HepG2 (cell line): ENCODE measurements at regions not wholly inside any gene's neighbourhood (a gene's known extent, or its start where the extent isn't known, plus 50 kb on each side); places are given as distances from the start of the nearest gene placed in this dataset.
A peak's percentile ranks its signal among the peaks of the same experiment; 100 is the strongest.

Experiments used
- BATF2 ChIP-seq: sonication (generic); formaldehyde crosslinking; IDR thresholded peaks from 2 replicates; pipeline ENCODE4 v1.8.0; 2022; ENCODE audit warnings: mild to moderate bottlenecking, missing genetic modification reagents, moderate library complexity
- CBX5 ChIP-seq: sonication (generic); formaldehyde crosslinking; IDR thresholded peaks from 2 replicates; pipeline ENCODE4 v1.4.0; 2020; ENCODE audit warnings: missing genetic modification reagents, borderline replicate concordance
- CHD2 ChIP-seq: IDR thresholded peaks from 2 replicates; pipeline ENCODE4 v1.6.1; 2011; ENCODE audit warnings: low read depth, low read length, improper control_type of control experiment
- DDIT3 ChIP-seq: sonication (generic); formaldehyde crosslinking; IDR thresholded peaks from 2 replicates; pipeline ENCODE4 v1.4.0; 2020; ENCODE audit warnings: mild to moderate bottlenecking, missing genetic modification reagents
- ELF4 ChIP-seq: sonication (generic); formaldehyde crosslinking; IDR thresholded peaks from 2 replicates; pipeline ENCODE4 v1.5.0; 2020; ENCODE audit warnings: missing genetic modification reagents, mild to moderate bottlenecking, moderate library complexity, borderline replicate concordance
- ETS1 ChIP-seq: sonication (generic); formaldehyde crosslinking; IDR thresholded peaks from 2 replicates; pipeline ENCODE4 v1.4.0; 2020; ENCODE audit warnings: missing genetic modification reagents
- MTA3 ChIP-seq: sonication (generic); formaldehyde crosslinking; IDR thresholded peaks from 2 replicates; pipeline ENCODE4 v1.4.0; 2020; ENCODE audit warnings: missing genetic modification reagents
- MYNN ChIP-seq: sonication (generic); formaldehyde crosslinking; IDR thresholded peaks from 2 replicates; pipeline ENCODE4 v1.4.0; 2020; ENCODE audit warnings: mild to moderate bottlenecking, low read depth, missing genetic modification reagents
- POGZ ChIP-seq: sonication (generic); formaldehyde crosslinking; IDR thresholded peaks from 2 replicates; pipeline ENCODE4 v1.4.0; 2020; ENCODE audit warnings: mild to moderate bottlenecking, missing genetic modification reagents
- SYNCRIP ChIP-seq: fragments of 200-400 bp; formaldehyde crosslinking; IDR thresholded peaks from 2 replicates; pipeline ENCODE4 v1.6.1; 2018; ENCODE audit warnings: mild to moderate bottlenecking, low read depth, low read length; ENCODE audit not compliant: insufficient read depth
- TEAD3 ChIP-seq: optimal IDR thresholded peaks from 2 replicates; pipeline ENCODE3; 2016; ENCODE audit warnings: borderline replicate concordance
- TFDP1 ChIP-seq: IDR thresholded peaks from 2 replicates; pipeline ENCODE4 v1.6.1; 2016; ENCODE audit warnings: missing compliant biosample characterization, missing genetic modification reagents, borderline replicate concordance
- TMF1 ChIP-seq: sonication (generic); formaldehyde crosslinking; IDR thresholded peaks from 2 replicates; pipeline ENCODE4 v1.8.1; 2022; ENCODE audit warnings: low read depth, missing genetic modification reagents
- USF2 ChIP-seq, 2 experiments: sonication (generic) in 1 of 2; formaldehyde crosslinking in 1 of 2; IDR thresholded peaks; 2 replicates each; pipeline versions ENCODE4 v1.5.1 to v1.6.1; 2011 to 2020; ENCODE audit warnings: borderline replicate concordance in 1 of 2, low read depth in 1 of 2, low read length in 1 of 2, mild to moderate bottlenecking in 1 of 2, missing genetic modification reagents in 1 of 2, moderate library complexity in 1 of 2
- ZBTB8A ChIP-seq: sonication (generic); formaldehyde crosslinking; IDR thresholded peaks from 2 replicates; pipeline ENCODE4 v1.4.0; 2020; ENCODE audit warnings: mild to moderate bottlenecking, low read depth, missing genetic modification reagents, borderline replicate concordance
- ZNF205 ChIP-seq: IDR thresholded peaks from 2 replicates; pipeline ENCODE4 v1.6.1; 2018; ENCODE audit warnings: missing biosample characterization, missing genetic modification reagents
- ZNF33A ChIP-seq: sonication (generic); formaldehyde crosslinking; IDR thresholded peaks from 2 replicates; pipeline ENCODE4 v1.5.1; 2020; ENCODE audit warnings: missing genetic modification reagents, mild to moderate bottlenecking, moderate library complexity, borderline replicate concordance
- ZNF33B ChIP-seq: sonication (generic); formaldehyde crosslinking; IDR thresholded peaks from 2 replicates; pipeline ENCODE4 v1.5.1; 2020; ENCODE audit warnings: mild to moderate bottlenecking, missing genetic modification reagents
- ZNF564 ChIP-seq: sonication (generic); formaldehyde crosslinking; IDR thresholded peaks from 2 replicates; pipeline ENCODE4 v1.8.1; 2023; ENCODE audit warnings: mild to moderate bottlenecking, missing genetic modification reagents
- ZNF775 ChIP-seq: sonication (generic); formaldehyde crosslinking; IDR thresholded peaks from 2 replicates; pipeline ENCODE4 v1.4.0; 2020; ENCODE audit warnings: missing genetic modification reagents, mild to moderate bottlenecking, moderate library complexity, borderline replicate concordance
- ZNF790 ChIP-seq: sonication (generic); formaldehyde crosslinking; IDR thresholded peaks from 2 replicates; pipeline ENCODE4 v1.8.0; 2022; ENCODE audit warnings: missing genetic modification reagents, mild to moderate bottlenecking, borderline replicate concordance
- ZNF841 ChIP-seq: sonication (generic); formaldehyde crosslinking; IDR thresholded peaks from 2 replicates; pipeline ENCODE4 v1.8.1; 2023; ENCODE audit warnings: missing genetic modification reagents, borderline replicate concordance
- TF ChIP-seq, protein P1 (sequence below): sonication (generic); formaldehyde crosslinking; IDR thresholded peaks from 2 replicates; pipeline ENCODE4 v1.5.0; 2020; ENCODE audit warnings: missing genetic modification reagents

DNA sequence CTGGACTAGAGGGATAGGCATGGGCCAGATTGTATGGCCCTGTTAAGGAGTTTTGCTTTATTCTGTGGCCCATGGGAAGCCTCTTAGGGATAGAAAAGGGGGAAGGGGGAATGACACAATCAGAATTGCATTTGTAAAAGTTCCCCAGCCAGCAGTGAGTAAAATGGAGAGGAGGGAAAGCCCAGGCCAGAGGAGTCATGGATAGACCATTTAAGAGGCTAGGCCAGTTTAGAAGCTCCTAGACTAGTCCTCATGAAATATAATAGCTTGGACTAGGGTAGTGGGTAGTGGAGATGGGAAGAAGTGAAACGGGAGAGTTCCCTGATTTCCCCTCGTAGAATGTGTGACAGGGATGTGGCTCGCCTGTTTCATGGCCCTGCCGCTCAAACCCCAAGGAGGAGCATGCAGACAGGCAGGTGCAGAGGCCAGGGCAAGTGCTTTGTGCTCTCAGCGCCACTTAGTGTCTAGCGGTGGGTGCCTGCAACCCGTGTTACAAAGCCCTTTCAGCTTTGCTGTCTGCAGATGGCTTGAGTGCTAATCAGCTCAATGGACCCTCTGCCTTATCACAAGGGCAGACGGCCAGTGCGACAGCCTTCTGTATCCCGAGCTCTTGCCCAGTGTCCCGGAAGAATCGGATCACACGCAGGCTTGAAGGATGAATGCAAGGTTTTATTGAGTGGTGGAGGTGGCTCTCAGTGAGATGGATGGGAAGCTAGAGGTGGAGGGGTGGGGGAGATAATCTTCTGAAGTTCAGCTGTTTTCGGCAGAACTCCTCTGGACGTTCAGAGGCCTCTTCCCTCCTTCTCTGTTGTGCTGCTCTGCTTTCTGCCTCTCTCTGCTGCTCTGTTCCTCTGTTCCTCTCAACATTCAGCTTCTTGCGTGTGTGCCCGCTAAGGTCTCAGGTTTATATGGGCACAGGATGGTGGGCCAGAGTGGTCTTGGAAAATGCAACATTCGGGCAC lies 141.1 kb downstream of the CEP57L1 start (continued):
- TF ChIP-seq USF2 (IDR thresholded peaks at IDR 0.05; ENCODE audit: low read depth, low read length) (no peak), USF2 (CRISPR knock-in tag; IDR thresholded peaks at IDR 0.05; ENCODE audit: borderline replicate concordance) (no peak), ZNF33A (CRISPR knock-in tag) (no peak), TMF1 (CRISPR knock-in tag) (no peak), ZNF33B (CRISPR knock-in tag) (no peak), ELF4 (CRISPR knock-in tag) (no peak), SYNCRIP (no peak), ZBTB8A (CRISPR knock-in tag) (no peak), ETS1 (CRISPR knock-in tag) (no peak), CBX5 (no peak), POGZ (CRISPR knock-in tag) (0 out of 2 replicates have a peak, but pooled peaks have one; percentile 28), TFDP1 (CRISPR knock-in tag) (no peak), ZNF841 (CRISPR knock-in tag) (no peak), MTA3 (CRISPR knock-in tag) (no peak), TEAD3 (CRISPR knock-in tag) (peak; percentile 24), MYNN (CRISPR knock-in tag) (no peak), ZNF775 (CRISPR knock-in tag) (no peak), ZNF790 (no peak), BATF2 (CRISPR knock-in tag) (no peak), DDIT3 (no peak), CHD2 (no peak), ZNF205 (no peak), ZNF564 (CRISPR knock-in tag) (no peak)
- TF ChIP-seq, protein P1, sequence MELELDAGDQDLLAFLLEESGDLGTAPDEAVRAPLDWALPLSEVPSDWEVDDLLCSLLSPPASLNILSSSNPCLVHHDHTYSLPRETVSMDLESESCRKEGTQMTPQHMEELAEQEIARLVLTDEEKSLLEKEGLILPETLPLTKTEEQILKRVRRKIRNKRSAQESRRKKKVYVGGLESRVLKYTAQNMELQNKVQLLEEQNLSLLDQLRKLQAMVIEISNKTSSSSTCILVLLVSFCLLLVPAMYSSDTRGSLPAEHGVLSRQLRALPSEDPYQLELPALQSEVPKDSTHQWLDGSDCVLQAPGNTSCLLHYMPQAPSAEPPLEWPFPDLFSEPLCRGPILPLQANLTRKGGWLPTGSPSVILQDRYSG, result no peak
